Amniotic epithelial cell (primary cell): ENCODE measurements at regions not wholly inside any gene's neighbourhood (a gene's known extent, or its start where the extent isn't known, plus 50 kb on each side); places are given as distances from the start of the nearest gene placed in this dataset.

Source experiments
- DNase-seq: peaks from one replicate; pipeline ENCODE4 v3.0.0-alpha.2; 2010; ENCODE audit warnings: low read depth

GRCh38 chr2:163834841-163835240 lies 99.0 kb upstream of the FIGN start:
- DNase-seq, result peak; percentile 74

DNA sequence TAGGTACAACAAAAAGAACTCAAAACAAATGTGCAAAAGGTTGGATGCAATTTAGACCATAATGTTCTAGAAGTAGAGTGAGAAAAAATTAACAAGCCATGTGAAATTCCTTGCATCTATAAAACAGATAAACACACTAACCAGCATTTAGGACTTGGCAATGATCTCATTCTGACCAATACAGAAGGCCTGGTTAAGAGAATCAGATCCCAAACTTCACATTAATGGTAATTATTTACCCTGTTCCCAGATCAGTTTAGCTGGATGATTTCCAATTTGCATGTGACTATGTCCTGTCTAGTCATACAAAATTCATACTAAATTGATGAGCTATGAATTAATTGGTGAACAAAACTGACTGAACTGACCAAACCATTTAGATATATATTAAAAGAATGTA lies 98.4 kb upstream of the FIGN start:
- peak; percentile 9 for DNase-seq

- no peak for DNase-seq
Observed at GRCh38 chr2:163828771-163829170, 93.0 kb upstream of the FIGN start.

- no peak for DNase-seq
Observed at GRCh38 chr2:163822033-163822432, 86.2 kb upstream of the FIGN start.

DNA sequence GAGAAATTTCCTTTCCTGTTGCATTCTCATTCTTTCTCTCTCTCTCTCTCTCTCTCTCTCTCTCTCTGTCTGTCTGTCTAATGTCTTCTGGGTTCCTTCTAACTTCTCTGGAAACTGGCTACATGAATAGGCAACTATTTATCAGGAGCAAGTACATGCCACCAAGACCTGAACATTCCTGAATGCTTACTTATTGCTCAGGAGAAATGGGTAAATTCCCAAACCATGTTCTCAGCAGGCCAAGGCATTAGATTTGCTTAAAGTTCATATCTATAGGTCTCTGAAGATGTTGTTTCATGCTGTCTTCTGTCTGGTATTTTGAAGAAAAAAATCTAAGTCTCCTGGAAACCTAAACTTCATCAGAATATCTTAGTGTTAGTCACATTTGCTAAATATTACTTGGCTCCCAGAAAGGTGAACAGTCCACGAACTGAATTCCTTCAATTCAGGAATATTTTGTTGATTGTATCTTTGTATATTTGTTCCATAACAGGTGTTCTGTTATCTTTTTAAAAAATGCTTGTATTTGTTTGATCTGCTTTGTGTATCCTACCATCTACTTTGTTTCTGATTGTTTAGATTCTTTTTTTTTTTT lies 77.2 kb upstream of the FIGN start:
- DNase-seq, result peak; percentile 6

DNA sequence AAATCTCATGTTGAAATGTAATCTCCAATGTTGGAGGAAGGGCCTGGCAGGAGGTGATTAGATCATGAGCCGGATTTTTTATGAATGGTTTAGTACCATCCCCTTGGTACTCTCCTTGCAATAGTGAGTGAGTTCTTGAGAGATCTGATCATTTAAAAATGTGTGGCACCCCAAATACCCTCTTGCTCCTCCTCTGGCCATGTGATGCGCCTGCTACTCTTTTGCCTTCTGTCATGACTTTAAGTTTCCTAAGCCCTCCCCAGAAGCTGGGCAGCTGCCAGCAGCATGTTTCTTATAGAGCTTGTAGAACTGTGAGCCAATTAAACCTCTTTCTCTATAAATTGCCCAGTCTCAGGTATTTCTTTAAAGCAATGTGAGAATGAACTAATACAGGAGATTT lies 72.6 kb upstream of the FIGN start:
- no peak for DNase-seq

DNA sequence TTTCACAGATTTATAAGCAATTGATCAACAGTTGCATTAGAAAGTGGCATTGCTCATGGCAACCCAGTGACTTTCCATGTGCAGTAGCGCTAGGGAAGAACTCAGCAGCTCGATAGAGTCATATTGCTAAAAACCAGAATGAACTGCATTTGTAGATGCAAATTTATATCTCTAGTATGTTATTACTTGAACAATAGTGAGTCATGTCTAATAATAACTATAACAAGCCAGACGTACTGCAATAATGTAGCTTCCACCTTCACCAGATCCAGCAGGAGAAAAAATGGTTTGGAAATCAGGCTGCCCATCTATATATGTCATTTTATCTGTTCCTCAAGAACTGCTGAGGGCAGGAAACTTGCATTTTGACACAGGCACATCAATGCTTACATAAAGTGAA lies 66.5 kb upstream of the FIGN start:
- DNase-seq, result peak; percentile 27

DNA sequence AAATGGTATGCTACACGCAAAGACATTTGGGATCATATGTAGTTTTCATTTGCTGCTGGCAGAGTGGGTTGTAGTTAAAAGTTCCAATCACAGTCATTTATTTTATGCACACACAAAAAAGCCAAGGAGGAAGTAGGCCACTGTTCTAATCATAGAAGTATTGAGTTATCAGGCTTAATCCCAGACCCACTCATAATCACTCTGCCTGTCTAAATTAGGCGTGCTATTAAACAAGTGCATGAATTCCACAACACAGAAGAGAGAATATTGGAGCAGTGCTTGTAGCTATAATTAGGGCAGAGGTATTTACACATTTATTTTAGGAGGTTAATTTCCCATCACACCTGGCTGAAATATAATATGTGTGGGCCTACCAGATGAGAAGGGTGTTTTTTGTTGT lies 65.7 kb upstream of the FIGN start:
- DNase-seq, result no peak

- DNase-seq, result peak; percentile 82
Observed at GRCh38 chr2:163800951-163801381, 65.2 kb upstream of the FIGN start.

DNA sequence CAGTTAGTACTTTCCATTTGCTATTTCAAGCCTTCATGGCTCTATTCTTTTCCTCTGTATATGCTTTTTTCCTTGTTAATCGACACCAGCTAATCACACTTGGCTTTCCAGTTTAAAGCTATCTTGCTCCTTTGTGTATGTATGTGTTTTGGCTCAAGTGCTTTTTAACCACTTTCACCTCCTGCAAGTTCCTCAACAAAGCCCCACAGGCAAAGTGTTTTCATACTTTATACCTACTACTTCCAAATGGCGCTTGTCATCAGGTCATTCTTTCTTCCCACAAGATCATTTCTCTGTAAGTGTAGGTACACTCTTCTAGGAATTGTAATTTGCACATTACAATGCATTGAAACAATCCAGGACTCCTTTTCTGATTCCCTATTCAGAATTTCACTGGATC lies 64.0 kb upstream of the FIGN start:
- no peak for DNase-seq

DNA sequence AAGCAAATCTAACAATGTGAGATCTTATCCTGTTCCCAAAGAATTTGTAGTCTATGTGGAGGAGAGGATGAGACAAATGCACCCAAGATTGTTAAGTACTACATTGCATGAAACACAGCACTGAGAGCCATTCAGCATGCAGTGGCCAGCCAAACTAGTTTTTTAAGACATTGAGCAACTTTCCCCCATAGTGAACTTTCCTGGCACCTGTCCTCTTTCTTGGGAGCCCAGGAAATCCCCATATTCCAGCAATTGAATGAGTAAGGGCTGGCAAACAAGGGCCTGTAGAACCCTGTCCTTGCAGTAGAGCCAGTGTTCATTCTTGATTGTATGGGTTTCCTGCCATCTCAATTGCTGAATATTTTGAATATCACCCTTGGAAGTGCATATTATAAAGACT lies 58.8 kb upstream of the FIGN start:
- DNase-seq, result no peak
